CD1c-positive myeloid dendritic cell (primary cell): ENCODE measurements at regions not wholly inside any gene's neighbourhood (a gene's known extent, or its start where the extent isn't known, plus 50 kb on each side); places are given as distances from the start of the nearest gene placed in this dataset.
"Not testable (repeated sequence)": the region's sequence is repeated elsewhere in the genome, so short reads cannot be mapped to it uniquely, and the experiment has no call there.

ENCODE experiments used
- DNase-seq: peaks from one replicate; pipeline ENCODE4 v3.0.0-alpha.2; 2016; ENCODE audit errors: extremely low spot score

DNA sequence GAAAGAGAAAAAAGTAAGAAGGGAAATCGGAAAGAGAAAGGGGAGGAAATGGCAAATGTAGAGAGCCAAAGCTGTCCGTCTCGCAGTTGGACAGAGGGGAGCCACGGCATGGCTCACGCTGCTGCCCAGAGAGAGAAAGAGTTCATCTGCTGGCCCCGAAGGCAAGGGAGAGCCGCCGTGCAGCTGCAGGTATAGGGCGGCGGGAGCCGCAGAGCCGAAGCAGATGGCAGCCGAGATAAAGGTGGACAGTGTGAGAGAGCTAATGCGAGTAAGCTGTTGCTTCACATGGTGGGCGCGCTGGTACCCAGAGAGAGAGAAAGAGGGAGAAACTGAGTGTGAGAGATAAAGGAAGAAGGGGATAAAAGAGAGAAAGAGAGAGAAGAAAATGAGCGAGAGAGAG is 188.4 kb upstream of the PPP1R26 start:
- no peak for DNase-seq

DNA sequence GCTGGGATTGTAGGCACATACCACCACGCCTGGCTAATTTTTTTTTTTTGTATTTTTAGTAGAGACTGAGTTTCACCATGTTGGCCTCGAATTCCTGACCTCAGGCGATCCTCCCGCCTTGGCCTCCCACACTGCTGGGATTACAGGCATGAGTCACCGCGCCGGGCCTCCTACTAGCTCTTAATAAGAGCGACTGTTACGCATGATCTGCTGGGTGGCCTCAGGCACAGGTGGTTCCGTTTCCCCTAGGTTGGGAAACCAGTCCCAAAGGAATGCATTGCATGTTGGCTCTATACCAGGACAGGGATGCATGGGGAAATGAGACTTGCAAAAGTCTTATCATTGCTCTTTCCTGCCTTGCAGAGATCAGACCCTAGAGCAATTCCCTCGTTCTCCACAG is 184.7 kb upstream of the PPP1R26 start:
- no peak for DNase-seq

DNA sequence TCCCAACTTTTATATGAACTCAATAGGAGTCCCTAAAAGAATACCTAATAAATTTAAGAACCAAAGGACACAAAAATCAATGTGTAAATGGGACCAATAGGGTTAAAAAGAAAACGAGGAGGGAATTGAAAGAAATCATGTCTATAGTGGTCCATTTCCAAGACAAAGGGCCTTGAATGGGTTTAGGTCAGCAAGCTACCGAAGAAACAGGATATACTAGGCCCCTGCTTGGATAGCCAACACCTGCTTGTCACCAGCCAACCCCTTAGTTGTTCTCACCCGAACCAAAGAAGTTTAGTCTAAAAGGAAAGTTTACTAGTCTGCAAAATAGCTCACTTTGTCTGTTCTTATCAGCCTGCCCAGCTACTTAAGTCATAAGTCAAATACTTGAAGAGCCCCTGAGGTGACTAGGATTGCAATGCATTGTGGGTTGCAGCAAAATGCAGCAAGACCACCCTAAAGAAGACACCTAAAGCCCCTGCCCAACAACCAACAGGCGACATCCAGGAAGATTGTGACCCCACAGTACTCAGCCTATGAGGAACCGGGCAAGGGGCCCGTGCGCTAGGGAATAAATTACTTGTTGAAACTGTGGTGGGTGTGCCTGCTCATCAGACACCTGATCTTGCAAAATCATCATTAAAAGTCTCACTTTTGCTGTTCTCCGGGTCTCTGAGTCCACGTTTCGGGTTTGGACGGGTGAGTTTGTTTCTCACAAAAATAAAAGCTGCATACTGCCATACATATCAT is 183.9 kb upstream of the PPP1R26 start:
- DNase-seq = no peak

DNA sequence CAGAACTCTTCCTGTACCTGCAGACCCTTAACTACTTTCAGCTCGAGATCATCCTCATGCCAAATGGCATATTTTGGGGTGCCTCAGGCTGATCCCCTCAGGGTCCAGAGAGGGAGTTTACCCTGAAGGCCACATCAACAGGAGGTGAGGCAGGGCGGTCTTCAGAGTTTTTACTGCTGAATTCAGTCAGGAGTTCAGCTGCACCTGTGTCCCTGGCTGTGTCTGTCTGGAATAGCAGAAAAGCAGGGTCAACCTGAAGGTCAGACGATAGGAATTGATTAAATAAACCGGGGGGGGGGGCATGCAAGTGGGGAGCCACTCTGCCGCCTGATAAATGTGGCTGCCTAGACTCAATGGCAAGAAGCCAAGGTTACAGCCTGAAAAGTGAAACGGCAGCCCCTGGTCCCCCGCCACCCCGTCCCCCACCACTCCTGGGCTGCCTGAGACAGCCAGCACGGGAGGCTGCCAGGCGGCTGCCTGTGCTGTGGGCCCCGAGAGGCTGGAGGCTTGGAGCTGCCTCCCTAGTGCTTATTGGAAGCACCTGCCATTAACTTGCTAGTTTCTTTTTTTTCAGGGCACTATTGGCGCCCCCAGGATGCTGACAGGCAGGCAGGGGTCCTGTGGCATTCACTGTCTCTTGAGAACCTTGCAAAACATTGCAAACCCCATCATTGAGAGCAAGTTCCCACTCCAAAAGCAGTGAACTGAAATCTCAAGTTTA is 182.7 kb upstream of the PPP1R26 start:
- DNase-seq = no peak

DNA sequence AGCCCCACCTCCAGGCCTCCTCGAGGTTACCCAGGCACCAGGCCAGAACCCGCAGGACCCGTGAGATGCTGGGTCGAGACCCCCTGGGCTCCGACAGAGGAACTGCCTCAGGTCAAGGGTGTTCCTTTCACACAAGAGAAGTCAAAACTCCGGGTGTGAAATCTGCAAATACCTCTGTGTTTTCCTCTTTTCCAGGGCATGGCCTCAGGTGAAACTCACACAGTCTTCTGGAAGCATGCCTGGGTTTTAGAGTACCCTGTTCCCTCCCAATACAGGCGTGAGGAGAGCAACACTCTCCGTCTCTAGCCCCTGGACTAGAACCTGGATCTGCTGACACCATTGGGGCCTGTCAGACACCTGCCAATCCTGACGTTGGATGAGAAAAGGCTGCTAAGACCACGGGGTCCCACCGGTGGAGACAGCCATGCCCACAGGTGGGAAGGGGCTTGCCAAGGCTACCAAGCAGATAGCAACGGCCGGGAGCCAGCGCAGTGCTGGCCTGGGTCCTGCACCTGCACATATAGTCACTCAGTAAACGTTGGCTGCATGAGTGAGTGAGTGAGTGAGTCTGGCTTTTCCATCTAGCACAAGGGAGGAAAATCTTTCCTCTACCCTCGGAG is 182.0 kb upstream of the PPP1R26 start:
- DNase-seq = no peak

DNA sequence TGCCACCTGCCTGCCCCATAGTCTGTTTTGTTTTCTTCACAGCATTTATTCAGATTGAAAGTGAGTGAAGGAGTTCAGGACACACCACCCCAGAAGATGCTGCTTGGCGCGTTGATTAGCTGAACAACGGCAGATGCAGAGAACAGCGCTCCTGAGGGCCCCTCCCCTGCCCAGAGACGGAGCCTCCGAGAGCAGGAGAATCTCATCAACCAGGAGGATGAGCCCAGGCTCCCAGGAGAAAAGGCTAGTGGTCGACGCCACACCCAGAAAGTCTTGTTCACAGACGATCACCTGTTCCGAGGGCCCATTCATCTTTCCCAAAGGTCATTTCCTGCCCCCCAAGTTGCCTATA is 180.4 kb upstream of the PPP1R26 start:
- no peak for DNase-seq

DNA sequence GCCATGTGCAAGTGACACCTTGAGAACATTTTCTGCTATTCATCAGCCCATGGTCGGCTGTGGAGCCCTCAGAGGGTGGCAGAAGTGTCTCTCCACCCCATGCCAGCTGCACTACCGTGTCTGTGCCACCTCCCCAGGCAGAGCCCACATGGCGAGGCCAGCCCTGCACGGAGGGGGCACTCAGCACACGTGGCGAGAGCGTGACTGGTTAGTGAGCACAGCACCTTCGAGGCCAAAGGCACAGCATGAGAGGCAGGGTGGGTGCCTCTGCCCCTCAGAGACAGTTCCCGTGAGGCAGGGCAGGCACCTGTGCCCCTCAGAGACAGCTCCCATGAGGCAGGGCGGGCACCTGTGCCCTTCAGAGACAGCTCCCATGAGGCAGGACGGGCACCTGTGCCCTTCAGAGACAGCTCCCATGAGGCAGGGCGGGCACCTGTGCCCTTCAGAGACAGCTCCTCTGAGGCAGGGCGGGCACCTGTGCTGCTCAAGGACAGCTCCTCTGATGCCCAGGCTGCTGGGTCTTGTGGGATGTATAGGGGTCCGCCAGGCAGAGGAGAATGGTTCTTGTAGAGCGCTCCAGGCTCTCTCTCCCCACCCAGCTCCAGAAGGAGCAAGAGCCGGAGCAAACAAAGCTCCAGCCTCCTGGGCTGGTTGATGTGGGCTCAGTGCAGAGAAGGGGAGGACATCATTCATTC is 179.8 kb upstream of the PPP1R26 start:
- DNase-seq = no peak

DNA sequence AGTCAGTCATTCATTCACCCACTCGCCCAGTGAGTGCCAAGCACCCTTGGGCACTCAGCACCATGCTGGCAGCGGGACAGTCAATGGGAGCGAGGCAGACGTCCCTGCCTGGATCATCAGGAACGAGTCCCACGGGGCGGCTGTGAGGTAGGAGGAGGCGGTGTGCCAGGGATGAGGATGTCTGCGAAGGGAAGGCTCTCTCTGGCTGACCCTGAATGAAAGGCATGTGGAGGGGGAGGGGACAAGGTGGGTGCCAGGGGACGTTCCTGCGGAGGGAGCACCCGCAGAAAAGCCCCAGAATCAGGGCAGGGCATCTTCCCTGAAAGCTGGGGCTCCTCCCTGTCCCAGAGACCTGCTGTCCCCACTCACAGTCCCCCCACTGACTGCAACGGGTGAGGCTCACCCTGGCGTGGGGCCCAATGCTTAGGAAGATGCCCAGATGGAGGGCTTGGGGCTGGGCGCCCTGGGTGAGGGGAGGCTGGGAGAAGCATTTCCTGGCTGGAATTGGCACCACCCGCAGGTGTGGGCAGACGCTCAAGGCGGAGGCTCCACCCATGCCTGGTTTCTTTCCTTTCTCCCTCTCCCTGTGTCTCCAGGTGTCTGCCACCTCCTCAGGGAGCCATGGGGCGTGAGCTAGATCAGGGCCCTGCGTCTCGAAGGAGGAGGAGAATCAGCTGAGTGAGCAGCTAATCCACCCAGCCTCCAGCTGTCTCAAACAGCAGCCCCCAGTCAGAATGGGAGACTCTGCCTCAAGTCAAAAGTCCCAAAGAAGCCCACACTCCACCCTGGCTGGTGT is 179.0 kb upstream of the PPP1R26 start:
- DNase-seq = no peak

DNA sequence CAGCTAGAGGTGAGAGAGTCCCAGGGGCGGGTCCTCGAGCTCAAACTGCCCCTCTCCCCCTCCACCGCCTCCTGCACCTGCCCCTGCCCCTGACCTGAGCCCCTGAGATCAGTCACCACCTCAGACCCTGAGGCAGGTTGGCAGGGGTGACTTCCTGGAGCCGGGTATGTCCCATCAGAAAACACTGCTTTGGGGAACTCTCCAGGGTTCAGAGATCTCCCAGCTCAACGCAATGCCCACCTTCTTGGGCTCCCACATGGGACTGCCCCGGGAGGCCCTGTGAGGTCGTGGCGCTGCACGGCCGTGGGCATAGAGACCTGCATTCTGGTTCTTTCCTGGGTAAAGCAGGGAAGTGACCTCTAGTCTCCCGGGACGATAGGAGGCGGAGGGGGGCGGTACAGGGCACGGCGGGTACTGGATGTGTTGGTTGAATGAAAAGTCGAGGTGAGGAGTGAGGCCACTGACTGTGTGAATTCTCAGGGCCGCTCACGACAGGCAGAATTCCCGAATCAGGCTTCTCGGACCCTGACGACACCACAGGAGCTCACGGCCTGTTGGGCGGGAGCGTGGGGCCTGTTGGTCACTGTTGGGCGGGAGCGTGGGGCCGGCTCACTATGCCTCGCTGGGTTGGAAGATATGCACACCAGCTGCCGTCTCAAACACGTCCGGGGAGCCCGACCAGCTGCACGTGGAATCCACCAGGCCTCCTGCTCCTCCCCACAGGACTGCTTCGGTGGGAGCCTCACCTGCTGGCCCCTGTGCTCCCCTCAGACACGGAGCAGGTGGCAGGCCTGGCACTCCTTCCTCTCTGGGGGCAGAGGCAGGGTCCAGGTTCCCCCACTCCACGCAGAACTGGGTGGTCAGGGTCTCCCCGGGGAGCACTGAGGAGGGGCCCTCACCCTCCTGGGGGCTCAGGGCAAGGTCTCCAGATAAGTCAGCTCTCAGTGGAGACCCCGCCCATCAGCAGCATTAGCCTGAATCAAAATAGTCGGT is 178.0 kb upstream of the PPP1R26 start:
- no peak for DNase-seq

DNA sequence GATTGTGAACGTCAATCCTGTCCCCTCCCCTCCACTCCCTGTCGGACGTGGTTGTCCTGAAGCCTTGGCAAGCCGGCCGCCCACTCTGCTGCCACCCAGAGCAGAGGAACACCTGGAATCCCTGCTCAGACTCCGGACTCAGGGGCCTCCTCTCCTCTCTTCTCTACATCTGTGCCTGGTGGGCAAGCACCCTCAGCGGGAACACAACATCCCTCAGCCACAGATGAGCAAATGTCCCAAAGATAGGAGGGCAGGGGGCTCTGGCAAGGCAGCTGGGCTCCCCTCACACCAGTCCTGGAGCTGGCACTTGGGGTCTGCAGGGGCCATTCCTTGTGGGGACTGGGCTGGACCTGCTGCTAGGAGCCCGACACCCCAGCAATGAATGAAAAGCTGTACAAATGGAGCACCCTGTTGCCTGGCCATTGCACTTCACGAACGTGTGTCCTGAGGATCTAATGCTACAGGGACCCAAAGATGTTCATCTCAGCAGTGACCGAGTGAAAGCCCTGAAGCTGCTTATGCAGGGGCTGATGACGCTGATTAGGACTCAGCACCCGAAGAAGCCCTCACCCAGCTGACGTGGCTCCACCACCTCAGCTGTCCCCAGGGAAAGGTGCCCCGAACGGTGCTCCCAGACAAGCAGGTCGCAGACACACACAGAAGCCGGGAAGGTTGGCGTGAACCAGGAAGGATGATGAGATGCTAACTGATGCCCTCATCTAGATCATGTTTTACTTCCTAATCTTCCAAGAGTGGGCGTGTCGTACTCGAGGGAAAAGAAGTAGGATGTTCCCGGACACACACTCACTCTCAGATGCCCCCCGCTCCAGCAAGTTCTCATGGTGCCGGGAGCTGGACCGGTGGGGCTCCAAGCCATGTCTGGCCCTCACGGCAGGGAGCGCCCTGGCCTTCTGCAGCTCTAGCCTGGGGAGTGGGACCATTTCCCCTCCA is 177.0 kb upstream of the PPP1R26 start:
- no peak for DNase-seq

DNA sequence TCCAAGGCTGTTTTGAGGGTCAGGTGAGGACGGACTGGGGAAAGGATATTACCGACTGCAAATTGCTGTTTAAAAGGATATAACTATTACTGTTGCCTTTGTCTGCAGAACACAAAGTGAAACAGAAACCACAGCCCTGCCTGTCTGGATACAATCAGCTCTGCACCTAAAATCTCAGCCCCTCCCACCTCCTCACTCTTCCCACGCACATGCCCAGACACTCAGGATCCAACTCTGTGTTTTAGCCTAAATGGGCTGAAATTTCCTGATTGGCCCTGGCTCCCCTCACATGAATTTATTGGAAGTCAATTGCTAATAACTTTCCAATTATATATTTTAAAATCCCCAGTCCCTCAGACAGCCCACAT is 176.3 kb upstream of the PPP1R26 start:
- DNase-seq = no peak

DNA sequence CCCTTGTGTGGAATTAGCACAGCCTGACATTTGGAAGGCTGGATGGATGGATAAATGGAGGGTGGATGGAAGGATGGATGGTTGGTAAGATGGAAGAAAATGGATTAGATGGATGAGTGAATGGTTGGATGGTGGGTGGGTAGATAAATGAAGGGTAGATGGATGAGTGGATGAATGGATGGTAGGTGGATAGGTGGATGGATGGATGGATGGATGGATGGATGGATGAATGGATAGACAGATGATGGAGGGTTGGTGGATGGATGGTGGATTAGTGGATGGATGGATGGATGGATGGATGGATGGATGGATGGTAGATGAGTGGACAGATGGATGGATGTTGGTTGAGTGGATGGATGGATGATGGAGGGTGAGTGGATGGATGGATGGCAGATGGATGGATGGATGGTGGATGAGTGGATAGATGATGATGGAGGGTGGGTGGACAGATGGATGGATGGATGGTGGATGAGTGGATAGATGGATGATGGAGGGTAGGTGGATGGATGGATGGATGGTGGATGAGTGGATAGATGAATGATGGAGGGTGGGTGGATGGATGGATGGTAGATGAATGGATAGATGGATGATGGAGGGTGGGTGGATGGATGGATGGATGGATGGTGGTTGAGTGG is 175.6 kb upstream of the PPP1R26 start:
- DNase-seq = no peak

DNA sequence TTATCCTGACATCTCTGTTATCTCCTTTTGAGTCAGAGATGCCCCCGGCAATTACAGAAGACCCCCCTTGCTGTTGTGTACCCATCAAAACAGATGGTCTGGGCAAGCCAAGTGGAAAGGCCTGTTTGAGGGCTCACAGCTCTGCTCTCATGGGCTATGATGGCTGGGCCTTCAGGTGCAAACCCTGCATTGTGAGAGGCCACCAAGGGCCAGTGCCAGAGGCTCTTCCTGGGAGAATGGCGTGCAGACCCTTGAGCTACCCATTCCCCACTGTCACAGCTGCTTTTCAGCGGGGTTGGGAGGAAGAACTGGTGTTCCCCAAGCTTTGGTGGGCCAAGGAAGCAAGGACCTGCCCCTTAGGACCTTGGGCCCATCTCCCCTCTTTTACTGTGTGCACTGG is 174.7 kb upstream of the PPP1R26 start:
- no peak for DNase-seq

DNA sequence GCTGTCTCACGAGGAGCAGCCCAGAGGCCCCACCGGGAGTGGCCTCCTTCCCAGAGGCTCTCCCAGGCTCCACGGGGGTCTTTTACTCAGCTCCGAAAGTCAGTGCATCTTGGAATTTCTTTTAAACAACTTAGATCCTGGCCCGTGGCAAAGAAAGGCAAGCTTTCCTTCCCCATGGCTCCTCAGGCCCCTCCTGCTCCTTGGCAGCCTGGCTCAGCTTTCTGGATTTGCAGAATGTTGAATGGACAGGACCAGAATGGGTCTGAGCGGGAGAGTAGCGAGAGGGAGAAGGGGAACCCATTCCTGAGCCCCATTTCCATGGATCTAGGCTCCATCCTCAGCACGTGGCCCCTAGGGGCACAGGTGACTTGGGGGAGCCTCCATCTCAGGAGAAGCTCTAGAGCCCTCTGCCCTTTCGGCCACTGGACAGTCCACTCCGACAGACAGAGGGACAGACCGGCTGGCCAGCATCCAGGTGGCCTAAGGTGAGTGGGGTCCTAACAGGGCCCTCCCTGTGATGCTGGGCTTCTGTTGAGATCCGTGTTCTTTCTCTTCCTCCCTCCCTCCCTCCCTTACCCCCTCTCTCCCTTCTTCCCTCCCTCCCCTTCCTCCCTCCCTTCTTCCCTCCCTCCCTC is 173.9 kb upstream of the PPP1R26 start:
- DNase-seq = no peak

DNA sequence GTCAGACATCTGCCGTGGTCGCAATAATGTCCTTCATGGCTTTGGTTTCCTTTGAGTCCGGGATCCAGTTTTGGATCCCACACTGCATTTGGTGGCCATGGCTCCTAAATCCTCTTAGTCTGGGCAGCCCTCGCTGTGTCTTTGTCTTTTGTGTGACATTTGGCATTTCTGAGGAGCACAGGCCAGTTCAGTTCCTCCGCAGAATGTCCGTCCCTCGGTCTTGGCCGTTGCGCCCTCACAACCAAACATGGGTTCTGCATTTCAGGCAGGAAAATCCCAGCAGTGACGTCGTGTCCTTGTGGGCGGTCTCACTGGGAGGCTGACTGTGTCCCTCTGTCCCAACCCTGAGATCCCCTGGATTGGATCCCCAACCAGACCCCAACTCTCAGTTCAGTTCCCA is 172.9 kb upstream of the PPP1R26 start:
- DNase-seq = no peak

DNA sequence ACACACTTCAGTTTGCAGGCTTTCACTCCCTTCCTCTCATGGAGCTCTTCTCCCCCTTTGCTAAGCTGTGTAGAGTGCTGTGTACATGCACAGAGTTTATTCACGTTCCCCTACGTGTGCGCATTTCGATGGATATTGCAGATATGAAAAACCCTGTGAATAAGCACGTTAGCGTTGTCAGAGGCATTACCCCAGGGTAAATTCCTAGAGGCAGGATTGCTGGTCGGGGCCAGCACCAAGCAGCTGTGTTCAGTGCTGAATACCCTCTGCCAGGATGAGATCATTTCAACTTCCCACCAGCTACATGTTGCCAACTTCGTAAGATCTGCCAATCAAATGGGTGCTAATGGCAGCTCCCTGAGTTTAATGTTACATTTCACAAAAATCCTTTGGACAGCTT is 172.3 kb upstream of the PPP1R26 start:
- no peak for DNase-seq

DNA sequence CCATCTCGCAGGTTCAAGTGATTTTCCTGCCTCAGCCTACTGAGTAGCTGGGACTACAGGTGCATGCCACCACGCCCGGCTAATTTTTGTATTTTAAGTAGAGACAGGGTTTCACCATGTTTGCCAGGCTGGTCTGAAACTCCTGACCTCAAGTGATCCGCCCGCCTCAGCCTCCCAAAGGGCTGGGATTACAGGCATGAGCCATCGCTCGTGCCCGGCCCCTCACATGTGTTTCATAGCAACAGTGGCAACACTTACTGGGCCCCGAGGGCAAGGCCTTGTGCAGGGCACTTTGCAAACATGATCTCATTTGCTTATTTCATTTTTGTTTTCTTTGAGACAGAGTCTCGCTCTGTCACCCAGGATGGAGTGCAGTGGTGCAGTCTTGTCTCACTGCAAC is 171.7 kb upstream of the PPP1R26 start:
- not testable (repeated sequence) for DNase-seq
